ENCODE measurements at regions not wholly inside any gene's neighbourhood (a gene's known extent, or its start where the extent isn't known, plus 50 kb on each side); places are given as distances from the start of the nearest gene placed in this dataset.

- TF ChIP-seq, protein P1, sequence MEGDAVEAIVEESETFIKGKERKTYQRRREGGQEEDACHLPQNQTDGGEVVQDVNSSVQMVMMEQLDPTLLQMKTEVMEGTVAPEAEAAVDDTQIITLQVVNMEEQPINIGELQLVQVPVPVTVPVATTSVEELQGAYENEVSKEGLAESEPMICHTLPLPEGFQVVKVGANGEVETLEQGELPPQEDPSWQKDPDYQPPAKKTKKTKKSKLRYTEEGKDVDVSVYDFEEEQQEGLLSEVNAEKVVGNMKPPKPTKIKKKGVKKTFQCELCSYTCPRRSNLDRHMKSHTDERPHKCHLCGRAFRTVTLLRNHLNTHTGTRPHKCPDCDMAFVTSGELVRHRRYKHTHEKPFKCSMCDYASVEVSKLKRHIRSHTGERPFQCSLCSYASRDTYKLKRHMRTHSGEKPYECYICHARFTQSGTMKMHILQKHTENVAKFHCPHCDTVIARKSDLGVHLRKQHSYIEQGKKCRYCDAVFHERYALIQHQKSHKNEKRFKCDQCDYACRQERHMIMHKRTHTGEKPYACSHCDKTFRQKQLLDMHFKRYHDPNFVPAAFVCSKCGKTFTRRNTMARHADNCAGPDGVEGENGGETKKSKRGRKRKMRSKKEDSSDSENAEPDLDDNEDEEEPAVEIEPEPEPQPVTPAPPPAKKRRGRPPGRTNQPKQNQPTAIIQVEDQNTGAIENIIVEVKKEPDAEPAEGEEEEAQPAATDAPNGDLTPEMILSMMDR (IDR thresholded peaks at IDR 0.05 in 4 of 5, conservative IDR thresholded peaks at IDR 0.05 in 1 of 5): no peak
- TF ChIP-seq POLR2A (IDR thresholded peaks at IDR 0.05): no peak
Measured at GRCh38 chr1:222098404-222098803, 356.5 kb upstream of the DUSP10 start.
